ENCODE measurements at regions not wholly inside any gene's neighbourhood (a gene's known extent, or its start where the extent isn't known, plus 50 kb on each side); places are given as distances from the start of the nearest gene placed in this dataset.

- TF ChIP-seq CTCF (IDR thresholded peaks at IDR 0.05), result no peak
- TF ChIP-seq EP300 (IDR thresholded peaks at IDR 0.05), result no peak
Observed at GRCh38 chr2:122231296-122231695, 475.8 kb downstream of the TSN start.

All from ovary (tissue), 3 donors.